B cell (primary cell): ENCODE measurements at regions not wholly inside any gene's neighbourhood (a gene's known extent, or its start where the extent isn't known, plus 50 kb on each side); places are given as distances from the start of the nearest gene placed in this dataset.

Source experiments
- ATAC-seq: fragments of 200-7000 bp; cut with Tn5 transposase; one replicate; pipeline ENCODE4 v1.10.0; 2021; ENCODE audit warnings: low read depth, mild to moderate bottlenecking, moderate number of reproducible peaks, moderate library complexity
- CTCF ChIA-PET: fragments of 350-600 bp; sonication (Branson Sonifier 250); formaldehyde crosslinking; loops from one replicate; lab custom pipeline; 2021; ENCODE audit warnings: antibody characterized with exemption, inconsistent platforms; lab: Charles Lee
- POLR2A ChIA-PET: fragments of 350-600 bp; sonication (Branson Sonifier 250); formaldehyde crosslinking; loops from one replicate; lab custom pipeline; 2021; ENCODE audit warnings: antibody characterized with exemption; lab: Charles Lee
- DNase-seq: peaks from one replicate; pipeline ENCODE4 v3.0.0; 2013
- H2AFZ ChIP-seq: 2 replicates; pipeline ENCODE4 v1.6.1; 2012; ENCODE audit warnings: mild to moderate bottlenecking, low read depth, low read length; ENCODE audit not compliant: insufficient read depth, poor library complexity, severe bottlenecking
- H3K27ac ChIP-seq, 2 donors: 1 replicate in 1 of 2; 2 replicates in 1 of 2; pipeline ENCODE4 v1.5.1; 2012 to 2013; ENCODE audit warnings: low read length in 2 of 2, mild to moderate bottlenecking in 2 of 2, moderate library complexity in 1 of 2
- H3K27me3 ChIP-seq, 4 experiments: fragments of 200-600 bp in 1 of 4; sonication (generic) in 1 of 4; replicated peaks in 1 of 4; 1 replicate in 2 of 4; 2 replicates in 2 of 4; pipeline versions ENCODE4 v1.6.1 to v1.7.0; 2013 to 2016; ENCODE audit warnings: low read length in 3 of 4, mild to moderate bottlenecking in 2 of 4, mixed read lengths in 1 of 4, moderate library complexity in 1 of 4; ENCODE audit not compliant: insufficient read depth in 4 of 4, control insufficient read depth in 3 of 4; ENCODE audit errors: control extremely low read depth in 1 of 4
- H3K36me3 ChIP-seq, 2 experiments: replicated peaks in 1 of 2; 1 replicate in 1 of 2; 2 replicates in 1 of 2; pipeline versions ENCODE4 v1.6.1 to v1.7.1; 2013; ENCODE audit warnings: low read length in 1 of 2; ENCODE audit not compliant: insufficient read depth in 2 of 2, control insufficient read depth in 1 of 2; ENCODE audit errors: control extremely low read depth in 1 of 2, extremely low read depth in 1 of 2
- H3K4me1 ChIP-seq, 2 donors: fragments of 200-600 bp in 1 of 2; sonication (generic) in 1 of 2; 1 replicate in 1 of 2; 2 replicates in 1 of 2; pipeline versions ENCODE4 v1.5.1 to v1.6.1; 2013 to 2017; ENCODE audit warnings: low read length in 2 of 2; ENCODE audit not compliant: control insufficient read depth in 2 of 2, insufficient read depth in 2 of 2
- H3K4me2 ChIP-seq: replicated peaks from 2 replicates; pipeline ENCODE3; 2012; ENCODE audit warnings: mild to moderate bottlenecking, low read depth, low read length; ENCODE audit not compliant: poor library complexity, severe bottlenecking
- H3K4me3 ChIP-seq, 5 experiments: fragments of 200-600 bp in 1 of 5; sonication (generic) in 1 of 5; 1 replicate in 3 of 5; 2 replicates in 2 of 5; pipeline versions ENCODE4 v1.5.1 to v1.7.0; 2011 to 2016; ENCODE audit warnings: low read length in 4 of 5, mild to moderate bottlenecking in 4 of 5, low read depth in 2 of 5, control low read depth in 1 of 5, moderate library complexity in 1 of 5; ENCODE audit not compliant: insufficient read depth in 1 of 5; ENCODE audit errors: control extremely low read depth in 1 of 5, extremely low read depth in 1 of 5
- H3K79me2 ChIP-seq: fragments of 200-600 bp; sonication (generic); one replicate; pipeline ENCODE4 v1.6.0; 2016; ENCODE audit warnings: low read length; ENCODE audit not compliant: control insufficient read depth, insufficient read depth
- H3K9ac ChIP-seq: fragments of 200-600 bp; sonication (generic); 2 replicates; pipeline ENCODE4 v1.6.1; 2017; ENCODE audit warnings: mild to moderate bottlenecking, low read length, moderate library complexity
- H3K9me3 ChIP-seq, 3 donors: one replicate each; pipeline versions ENCODE4 v1.6.1 to v1.7.1; 2013; ENCODE audit warnings: low read length in 2 of 3; ENCODE audit not compliant: control insufficient read depth in 2 of 3, insufficient read depth in 1 of 3; ENCODE audit errors: control extremely low read depth in 1 of 3
- H4K20me1 ChIP-seq: 2 replicates; pipeline ENCODE4 v1.6.0; 2012; ENCODE audit warnings: mild to moderate bottlenecking, low read length; ENCODE audit not compliant: insufficient read depth, control insufficient read depth, poor library complexity, severe bottlenecking
- H3K27ac Mint-ChIP-seq: one replicate; pipeline ENCODE4 v1.8.0; 2021; ENCODE audit warnings: mixed read lengths
- H3K27me3 Mint-ChIP-seq: one replicate; pipeline ENCODE4 v1.8.0; 2021; ENCODE audit warnings: mixed read lengths
- H3K4me1 Mint-ChIP-seq: one replicate; pipeline ENCODE4 v1.8.0; 2021; ENCODE audit warnings: mixed read lengths
- H3K4me3 Mint-ChIP-seq: one replicate; pipeline ENCODE4 v1.8.0; 2021; ENCODE audit warnings: mixed read lengths
- H3K9me3 Mint-ChIP-seq: one replicate; pipeline ENCODE4 v1.8.0; 2022; ENCODE audit warnings: mixed read lengths; ENCODE audit not compliant: insufficient read depth
- EZH2 ChIP-seq: IDR thresholded peaks from 2 replicates; pipeline ENCODE4 v1.6.1; 2012; ENCODE audit warnings: borderline replicate concordance, low read depth, mild to moderate bottlenecking, moderate library complexity, low read length; ENCODE audit not compliant: insufficient read depth, poor library complexity, severe bottlenecking
- WGBS: methylation state at CpG from one replicate; pipeline ENCODE4 v1.1.5; 2013; ENCODE audit warnings: missing lambda C conversion rate; ENCODE audit not compliant: insufficient coverage; 5-methylcytosine and 5-hydroxymethylcytosine counted together
- intact Hi-C: fragments of 100-400 bp; cut with micrococcal nuclease; formaldehyde crosslinking; loops from one replicate; pipeline ENCODE4 v1.10.0; 2022
- TF ChIP-seq, protein P1 (sequence below): fragments of 200-600 bp; IDR thresholded peaks from one replicate; pipeline ENCODE4 v1.8.0; 2022; ENCODE audit warnings: antibody characterized with exemption, mild to moderate bottlenecking

DNA sequence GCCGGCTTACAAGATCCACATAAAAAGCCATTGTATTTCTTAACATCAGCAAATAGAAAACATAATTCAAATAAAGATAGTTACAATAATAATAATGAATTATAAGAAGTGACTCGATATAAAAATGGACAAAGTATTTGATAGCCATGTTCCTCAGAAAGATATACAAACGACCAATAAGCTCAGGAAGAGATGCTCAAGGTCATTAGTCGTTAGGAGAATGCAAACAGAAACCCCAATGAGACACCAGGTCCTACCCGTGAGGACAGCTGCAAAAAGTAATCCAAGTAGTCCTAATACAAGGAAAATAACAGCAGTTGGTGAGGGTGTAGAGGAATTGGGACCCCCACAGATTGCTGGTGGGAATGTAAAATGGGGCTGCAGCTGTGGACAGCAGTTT, 54.2 kb upstream of the INPP5A start:
- no peak overlapping the region for H3K27ac Mint-ChIP-seq
- CTCF ChIA-PET, result no interaction called here

DNA sequence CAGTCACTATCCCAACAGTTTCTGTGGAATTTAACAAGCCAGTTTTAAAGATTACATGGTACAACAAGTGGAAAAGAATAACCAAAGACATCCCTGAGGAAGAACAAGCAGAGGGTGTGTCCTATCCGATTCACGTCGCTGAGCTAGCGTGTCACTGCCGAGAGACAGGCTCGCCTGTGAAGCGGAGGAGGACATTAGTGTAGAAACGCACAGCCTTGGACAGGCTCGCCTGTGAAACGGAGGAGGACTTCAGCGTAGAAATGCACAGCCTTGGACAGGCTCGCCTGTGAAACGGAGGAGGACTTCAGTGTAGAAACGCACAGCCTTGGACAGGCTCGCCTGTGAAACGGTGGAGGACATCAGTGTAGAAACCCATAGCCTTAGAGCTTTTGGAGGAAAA, 52.7 kb upstream of the INPP5A start:
- no peak for ATAC-seq
- Histone ChIP-seq H3K27ac (no peak overlapping the region), H3K4me1 (no peaks in the 10 kb centered on the region), H3K79me2 (no peaks in the 10 kb centered on the region), H4K20me1 (no peaks in the 10 kb centered on the region), H3K27me3 (peaks cover 0 to 4% (median 0%) of the 10 kb centered on the region in 4 experiments), H3K9ac (no peak overlapping the region), H3K36me3 (no peaks in the 10 kb centered on the region), H3K4me3 (no peak overlapping the region), H2AFZ (no peak overlapping the region), H3K9me3 (peaks cover 0 to 2% (median 0%) of the 10 kb centered on the region in 3 donors), H3K4me2 (no peak overlapping the region)
- intact Hi-C loops, result no loop called here
- peaks cover 12% of the 10 kb centered on the region for H3K27me3 Mint-ChIP-seq
- H3K9me3 Mint-ChIP-seq, result no peaks in the 10 kb centered on the region
- DNase-seq, result no peak
- H3K4me3 Mint-ChIP-seq, result no peak overlapping the region
- POLR2A ChIA-PET, result no interaction called here
- H3K27ac Mint-ChIP-seq, result no peak overlapping the region
- CTCF ChIA-PET, result no interaction called here
- TF ChIP-seq EZH2, result no peak
- TF ChIP-seq, protein P1, sequence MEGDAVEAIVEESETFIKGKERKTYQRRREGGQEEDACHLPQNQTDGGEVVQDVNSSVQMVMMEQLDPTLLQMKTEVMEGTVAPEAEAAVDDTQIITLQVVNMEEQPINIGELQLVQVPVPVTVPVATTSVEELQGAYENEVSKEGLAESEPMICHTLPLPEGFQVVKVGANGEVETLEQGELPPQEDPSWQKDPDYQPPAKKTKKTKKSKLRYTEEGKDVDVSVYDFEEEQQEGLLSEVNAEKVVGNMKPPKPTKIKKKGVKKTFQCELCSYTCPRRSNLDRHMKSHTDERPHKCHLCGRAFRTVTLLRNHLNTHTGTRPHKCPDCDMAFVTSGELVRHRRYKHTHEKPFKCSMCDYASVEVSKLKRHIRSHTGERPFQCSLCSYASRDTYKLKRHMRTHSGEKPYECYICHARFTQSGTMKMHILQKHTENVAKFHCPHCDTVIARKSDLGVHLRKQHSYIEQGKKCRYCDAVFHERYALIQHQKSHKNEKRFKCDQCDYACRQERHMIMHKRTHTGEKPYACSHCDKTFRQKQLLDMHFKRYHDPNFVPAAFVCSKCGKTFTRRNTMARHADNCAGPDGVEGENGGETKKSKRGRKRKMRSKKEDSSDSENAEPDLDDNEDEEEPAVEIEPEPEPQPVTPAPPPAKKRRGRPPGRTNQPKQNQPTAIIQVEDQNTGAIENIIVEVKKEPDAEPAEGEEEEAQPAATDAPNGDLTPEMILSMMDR, result no peak
- 98% methylated on average over 16 of the region's 16 CpGs for WGBS
- no peaks in the 10 kb centered on the region for H3K4me1 Mint-ChIP-seq

More for the DNA sequence above, 54.2 kb upstream of the INPP5A start:
- H2AFZ ChIP-seq, result no peak overlapping the region
- H3K27ac ChIP-seq, result no peak overlapping the region
- ATAC-seq, result no peak
- no peaks in the 10 kb centered on the region for H3K79me2 ChIP-seq
- Mint-ChIP-seq H3K4me3 (no peak overlapping the region), H3K4me1 (no peaks in the 10 kb centered on the region), H3K27me3 (peaks cover 17% of the 10 kb centered on the region), H3K9me3 (no peaks in the 10 kb centered on the region)
- H3K27me3 ChIP-seq, result peaks cover 0 to 15% (median 0%) of the 10 kb centered on the region in 4 experiments
- no peaks in the 10 kb centered on the region for H4K20me1 ChIP-seq
- 69% methylated on average over 3 of the region's 5 CpGs for WGBS
- TF ChIP-seq, protein P1, result no peak
- TF ChIP-seq EZH2, result no peak
- no peak overlapping the region for H3K4me2 ChIP-seq
- intact Hi-C loops, result no loop called here
- H3K36me3 ChIP-seq, result no peaks in the 10 kb centered on the region
- H3K9me3 ChIP-seq, result no peaks in the 10 kb centered on the region
- no peak overlapping the region for H3K9ac ChIP-seq
- POLR2A ChIA-PET, result no interaction called here
- no peaks in the 10 kb centered on the region for H3K4me1 ChIP-seq
- no peak overlapping the region for H3K4me3 ChIP-seq
- no peak for DNase-seq
